DND-41 (cell line): ENCODE measurements at regions not wholly inside any gene's neighbourhood (a gene's known extent, or its start where the extent isn't known, plus 50 kb on each side); places are given as distances from the start of the nearest gene placed in this dataset.
"Not testable (repeated sequence)": the region's sequence is repeated elsewhere in the genome, so short reads cannot be mapped to it uniquely, and the experiment has no call there.

ENCODE experiments used
- EZH2 ChIP-seq: IDR thresholded peaks from 3 replicates; pipeline ENCODE4 v1.6.1; 2012; ENCODE audit warnings: borderline replicate concordance, low read depth, mild to moderate bottlenecking, moderate library complexity, low read length, inconsistent platforms; ENCODE audit not compliant: severe bottlenecking
- TF ChIP-seq, protein P1 (sequence below): IDR thresholded peaks from 2 replicates; pipeline ENCODE4 v1.5.1; 2012; ENCODE audit warnings: borderline replicate concordance, low read length, moderate library complexity, mild to moderate bottlenecking; ENCODE audit not compliant: poor library complexity, severe bottlenecking; ENCODE audit errors: extremely low read depth

DNA sequence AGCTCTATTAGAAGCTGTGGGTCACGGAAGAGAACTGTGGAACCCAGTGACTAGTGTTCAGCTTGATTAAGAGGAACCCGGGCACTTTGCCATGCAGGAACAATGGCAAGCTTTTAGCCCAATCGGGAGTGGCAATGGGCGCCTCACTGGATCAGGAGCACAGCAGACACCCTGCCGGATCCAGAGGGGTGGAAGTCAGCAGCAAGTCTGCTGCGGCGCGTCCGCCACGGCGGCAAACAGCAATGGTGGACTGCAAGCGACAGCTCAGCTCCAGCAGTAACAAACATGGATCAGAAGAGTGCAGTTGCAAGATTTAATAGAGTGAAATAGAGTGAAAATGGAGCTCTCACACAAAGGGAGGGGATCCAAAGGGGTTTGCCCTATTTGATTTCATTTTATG, 220.8 kb upstream of the EPHA3 start:
- TF ChIP-seq, protein P1, sequence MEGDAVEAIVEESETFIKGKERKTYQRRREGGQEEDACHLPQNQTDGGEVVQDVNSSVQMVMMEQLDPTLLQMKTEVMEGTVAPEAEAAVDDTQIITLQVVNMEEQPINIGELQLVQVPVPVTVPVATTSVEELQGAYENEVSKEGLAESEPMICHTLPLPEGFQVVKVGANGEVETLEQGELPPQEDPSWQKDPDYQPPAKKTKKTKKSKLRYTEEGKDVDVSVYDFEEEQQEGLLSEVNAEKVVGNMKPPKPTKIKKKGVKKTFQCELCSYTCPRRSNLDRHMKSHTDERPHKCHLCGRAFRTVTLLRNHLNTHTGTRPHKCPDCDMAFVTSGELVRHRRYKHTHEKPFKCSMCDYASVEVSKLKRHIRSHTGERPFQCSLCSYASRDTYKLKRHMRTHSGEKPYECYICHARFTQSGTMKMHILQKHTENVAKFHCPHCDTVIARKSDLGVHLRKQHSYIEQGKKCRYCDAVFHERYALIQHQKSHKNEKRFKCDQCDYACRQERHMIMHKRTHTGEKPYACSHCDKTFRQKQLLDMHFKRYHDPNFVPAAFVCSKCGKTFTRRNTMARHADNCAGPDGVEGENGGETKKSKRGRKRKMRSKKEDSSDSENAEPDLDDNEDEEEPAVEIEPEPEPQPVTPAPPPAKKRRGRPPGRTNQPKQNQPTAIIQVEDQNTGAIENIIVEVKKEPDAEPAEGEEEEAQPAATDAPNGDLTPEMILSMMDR, result not testable (repeated sequence)
- not testable (repeated sequence) for TF ChIP-seq EZH2
